Adipocyte (in vitro differentiated cells): ENCODE measurements at regions not wholly inside any gene's neighbourhood (a gene's known extent, or its start where the extent isn't known, plus 50 kb on each side); places are given as distances from the start of the nearest gene placed in this dataset.

Experiments
- DNase-seq: peaks from one replicate; pipeline ENCODE4 v3.0.0-alpha.2; 2015; ENCODE audit warnings: low read depth
- H3K27me3 ChIP-seq: replicated peaks from 2 replicates; pipeline ENCODE4 v1.7.0; 2013; ENCODE audit warnings: mild to moderate bottlenecking, low read length, moderate library complexity; ENCODE audit not compliant: control insufficient read depth, insufficient read depth
- H3K36me3 ChIP-seq: 2 replicates; pipeline ENCODE4 v1.7.0; 2013; ENCODE audit warnings: low read length, mild to moderate bottlenecking, moderate library complexity; ENCODE audit not compliant: control insufficient read depth, insufficient read depth, severe bottlenecking
- H3K4me1 ChIP-seq: 2 replicates; pipeline ENCODE4 v1.7.0; 2013; ENCODE audit warnings: mild to moderate bottlenecking, low read length, moderate library complexity; ENCODE audit not compliant: control insufficient read depth, insufficient read depth
- H3K4me3 ChIP-seq: 2 replicates; pipeline ENCODE4 v1.7.0; 2013; ENCODE audit warnings: mild to moderate bottlenecking, low read length, moderate library complexity
- H3K9ac ChIP-seq: 2 replicates; pipeline ENCODE4 v1.7.0; 2013; ENCODE audit warnings: mild to moderate bottlenecking, low read length, moderate library complexity
- H3K9me3 ChIP-seq: 2 replicates; pipeline ENCODE4 v1.7.0; 2013; ENCODE audit warnings: mild to moderate bottlenecking, low read length, moderate library complexity; ENCODE audit not compliant: control insufficient read depth

DNA sequence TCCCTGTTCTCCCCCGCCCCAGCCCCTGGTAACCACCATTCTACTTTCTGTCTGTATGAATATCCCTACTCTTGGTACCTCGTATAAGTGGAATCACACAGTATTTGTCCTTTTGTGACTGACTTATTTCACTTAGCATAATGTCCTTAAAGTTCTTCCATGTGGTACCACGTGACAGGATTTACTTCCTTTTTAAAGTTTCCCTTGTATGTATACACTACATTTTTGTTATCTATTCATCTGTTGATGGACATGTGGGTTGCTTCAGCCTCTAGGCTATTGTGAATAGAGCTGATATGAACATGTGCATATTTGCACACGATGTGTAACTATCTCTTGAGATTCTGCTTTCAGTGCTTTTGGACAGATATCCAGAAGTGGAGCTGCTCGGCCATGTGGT lies 59.6 kb upstream of the GJB6 start:
- DNase-seq: no peak
- no peaks in the 10 kb centered on the region for H3K36me3 ChIP-seq

DNA sequence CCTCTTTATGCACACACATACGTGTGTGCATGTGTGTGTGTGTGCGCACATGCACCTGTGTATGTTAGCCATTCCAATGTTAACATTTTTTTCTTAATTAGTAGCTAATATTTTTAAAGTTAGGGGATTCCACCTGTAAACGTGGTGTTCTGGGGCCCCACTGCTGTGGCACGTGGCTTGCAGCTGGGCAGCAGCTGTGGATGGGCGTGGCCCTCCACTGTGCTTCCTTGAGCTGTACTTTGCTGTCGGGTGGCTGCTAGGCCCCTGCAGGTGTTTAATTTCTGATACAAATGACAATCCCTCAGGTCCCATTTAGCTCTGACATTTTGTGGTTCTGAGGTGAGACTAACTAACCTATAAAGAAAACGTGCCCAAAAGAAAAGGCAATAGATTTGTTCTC lies 58.9 kb upstream of the GJB6 start:
- DNase-seq: no peak
- Histone ChIP-seq H3K4me3 (no peak overlapping the region), H3K36me3 (no peaks in the 10 kb centered on the region), H3K27me3 (no peaks in the 10 kb centered on the region), H3K4me1 (no peaks in the 10 kb centered on the region), H3K9me3 (peaks cover 16% of the 10 kb centered on the region), H3K9ac (no peak overlapping the region)

More for the DNA sequence above, 59.6 kb upstream of the GJB6 start:
- Histone ChIP-seq H3K9ac (no peak overlapping the region), H3K27me3 (no peaks in the 10 kb centered on the region), H3K9me3 (peaks cover 9% of the 10 kb centered on the region), H3K4me1 (no peaks in the 10 kb centered on the region), H3K4me3 (no peak overlapping the region)

DNA sequence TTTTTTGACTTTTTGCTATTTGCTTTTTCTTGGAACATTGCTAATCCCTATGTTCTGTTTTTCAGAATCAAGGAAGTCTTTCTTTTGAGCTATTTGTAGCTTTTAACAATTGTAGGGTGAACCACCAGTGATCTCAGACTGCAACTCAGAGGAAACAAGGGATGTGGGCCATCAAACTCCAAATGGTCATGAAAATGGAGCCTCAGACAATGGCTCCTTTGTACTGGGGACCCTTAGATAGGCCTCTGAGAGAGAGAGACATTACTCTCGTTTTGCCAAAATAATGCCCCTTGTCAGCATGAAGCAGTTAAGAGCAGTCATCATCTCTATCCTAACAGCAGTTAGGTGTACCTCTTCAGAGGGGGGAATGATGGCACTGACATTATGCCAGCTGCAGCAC lies 56.4 kb upstream of the GJB6 start:
- Histone ChIP-seq H3K4me3 (no peak overlapping the region), H3K9ac (no peak overlapping the region), H3K9me3 (peaks cover 40% of the 10 kb centered on the region), H3K36me3 (no peaks in the 10 kb centered on the region), H3K4me1 (no peaks in the 10 kb centered on the region), H3K27me3 (no peaks in the 10 kb centered on the region)
- no peak for DNase-seq

DNA sequence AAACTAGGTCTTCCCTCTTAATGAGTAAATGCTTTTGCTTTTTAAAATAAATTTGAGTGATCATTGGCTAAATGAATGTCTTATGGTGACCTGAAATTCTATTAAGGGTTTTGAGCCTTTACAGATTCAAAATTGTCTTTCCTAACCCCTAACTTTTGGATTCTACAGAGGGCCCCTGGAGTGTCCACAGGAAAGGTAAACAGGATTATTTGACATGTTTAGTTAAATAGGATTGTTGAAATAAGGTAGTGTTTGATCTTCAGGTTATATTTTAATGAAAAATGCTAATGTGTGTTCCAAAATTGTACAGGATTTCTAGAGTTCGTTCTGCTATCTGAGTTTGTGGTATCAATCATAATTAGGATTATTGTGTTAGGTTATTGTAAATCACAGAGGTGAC lies 55.9 kb upstream of the GJB6 start:
- no peak overlapping the region for H3K9ac ChIP-seq
- H3K36me3 ChIP-seq: no peaks in the 10 kb centered on the region
- peaks cover 46% of the 10 kb centered on the region for H3K9me3 ChIP-seq
- no peaks in the 10 kb centered on the region for H3K4me1 ChIP-seq
- no peak overlapping the region for H3K4me3 ChIP-seq
- H3K27me3 ChIP-seq: no peaks in the 10 kb centered on the region
- DNase-seq: no peak

DNA sequence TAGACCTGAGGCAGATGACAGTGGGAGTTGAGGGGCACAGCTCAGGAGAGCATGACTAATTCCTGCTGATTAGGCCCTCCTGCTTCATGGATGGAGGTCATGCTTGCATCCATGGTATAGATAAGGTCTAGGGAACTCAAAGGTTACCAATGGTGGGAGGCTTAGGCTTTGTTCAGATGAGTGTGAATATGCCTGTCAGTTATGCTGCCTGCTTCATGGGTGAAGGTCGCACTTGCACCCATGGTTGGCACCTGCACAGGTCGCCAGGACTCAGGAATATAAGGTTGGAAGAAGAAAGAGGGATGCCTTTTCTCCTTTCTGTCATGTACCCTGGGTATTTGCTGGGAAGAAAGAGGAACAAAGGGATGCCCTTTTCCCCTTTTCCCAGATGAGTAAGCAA lies 53.4 kb upstream of the GJB6 start:
- Histone ChIP-seq H3K36me3 (no peaks in the 10 kb centered on the region), H3K27me3 (no peaks in the 10 kb centered on the region), H3K4me3 (no peak overlapping the region), H3K4me1 (no peaks in the 10 kb centered on the region), H3K9me3 (peaks cover 47% of the 10 kb centered on the region), H3K9ac (no peak overlapping the region)
- DNase-seq: no peak
